Sciatic nerve (tissue), 2 donors: ENCODE measurements at regions not wholly inside any gene's neighbourhood (a gene's known extent, or its start where the extent isn't known, plus 50 kb on each side); places are given as distances from the start of the nearest gene placed in this dataset.

Experiments used
- ATAC-seq: fragments of 200-7000 bp; cut with Tn5 transposase; one replicate; pipeline ENCODE4 v1.9.1; 2020; ENCODE audit warnings: mild to moderate bottlenecking, moderate library complexity
- DNase-seq: peaks from one replicate; pipeline ENCODE4 v3.0.0-alpha.2; 2020; ENCODE audit warnings: low spot score
- intact Hi-C: fragments of 100-400 bp; cut with DNase I; formaldehyde crosslinking; loops from one replicate; pipeline ENCODE4 v1.14.2; 2022
- donor health status: DM: no; HTN: no; CAD: no.
- donor health status: DM: no; HTN: no; CAD: no.

GRCh38 chr9:134984372-134985265, 66.9 kb upstream of the FCN1 start:
- peak; percentile 43 for DNase-seq
- intact Hi-C loops = no loop called here
- ATAC-seq = no peak

GRCh38 chr9:134985451-134985850, 67.7 kb upstream of the FCN1 start:
- ATAC-seq (no peak), DNase-seq (peak; percentile 33)
- intact Hi-C loops = no loop called here

- ATAC-seq = no peak
- intact Hi-C loops = no loop called here
- peak; percentile 28 for DNase-seq
Observed at GRCh38 chr9:134986957-134987356, 69.2 kb upstream of the FCN1 start.

GRCh38 chr9:134987376-134987775, 69.7 kb upstream of the FCN1 start:
- DNase-seq = peak; percentile 37
- intact Hi-C loops = no loop called here
- ATAC-seq = no peak

- intact Hi-C loops = no loop called here
- no peak for ATAC-seq
- DNase-seq = peak; percentile 33
Observed at GRCh38 chr9:134987906-134988700, 70.4 kb upstream of the FCN1 start.

- DNase-seq = peak; percentile 49
- intact Hi-C loops = no loop called here
- ATAC-seq = no peak
Observed at GRCh38 chr9:134988706-134989105, 71.0 kb upstream of the FCN1 start.

GRCh38 chr9:134989206-134990065, 71.7 kb upstream of the FCN1 start:
- DNase-seq = peak; percentile 30
- no peak for ATAC-seq
- intact Hi-C loops = no loop called here

- intact Hi-C loops = no loop called here
- ATAC-seq (no peak), DNase-seq (peak; percentile 55)
Observed at GRCh38 chr9:134991808-134992754, 74.4 kb upstream of the FCN1 start.

GRCh38 chr9:134992755-134993124, 75.0 kb upstream of the FCN1 start:
- peak; percentile 90 for ATAC-seq
- DNase-seq = peak; percentile 69
- intact Hi-C loops = no loop called here

- DNase-seq = peak; percentile 44
- no peak for ATAC-seq
- intact Hi-C loops = no loop called here
Observed at GRCh38 chr9:134993416-134993815, 75.7 kb upstream of the FCN1 start.

- intact Hi-C loops = no loop called here
- DNase-seq (peak; percentile 54), ATAC-seq (no peak)
Observed at GRCh38 chr9:134993996-134994720, 76.4 kb upstream of the FCN1 start.

- intact Hi-C loops = no loop called here
- DNase-seq = peak; percentile 46
- no peak for ATAC-seq
Observed at GRCh38 chr9:134994926-134995791, 77.4 kb upstream of the FCN1 start.

- DNase-seq (peak; percentile 32), ATAC-seq (no peak)
- intact Hi-C loops = no loop called here
Observed at GRCh38 chr9:134995792-134996120, 78.0 kb upstream of the FCN1 start.

GRCh38 chr9:134996591-134997530, 79.1 kb upstream of the FCN1 start:
- intact Hi-C loops = no loop called here
- DNase-seq (peak; percentile 48), ATAC-seq (no peak)

- no peak for ATAC-seq
- DNase-seq = no peak
- intact Hi-C loops = no loop called here
Observed at GRCh38 chr9:135000647-135001245, 83.0 kb upstream of the FCN1 start.
